GM18861 (cell line): ENCODE measurements at regions not wholly inside any gene's neighbourhood (a gene's known extent, or its start where the extent isn't known, plus 50 kb on each side); places are given as distances from the start of the nearest gene placed in this dataset.
A peak's percentile ranks its signal among the peaks of the same experiment; 100 is the strongest.

ENCODE experiments used
- ATAC-seq: cut with Tn5 transposase; IDR thresholded peaks from one replicate; pipeline ENCODE4 v1.9.1; 2021; ENCODE audit not compliant: unreplicated experiment

DNA sequence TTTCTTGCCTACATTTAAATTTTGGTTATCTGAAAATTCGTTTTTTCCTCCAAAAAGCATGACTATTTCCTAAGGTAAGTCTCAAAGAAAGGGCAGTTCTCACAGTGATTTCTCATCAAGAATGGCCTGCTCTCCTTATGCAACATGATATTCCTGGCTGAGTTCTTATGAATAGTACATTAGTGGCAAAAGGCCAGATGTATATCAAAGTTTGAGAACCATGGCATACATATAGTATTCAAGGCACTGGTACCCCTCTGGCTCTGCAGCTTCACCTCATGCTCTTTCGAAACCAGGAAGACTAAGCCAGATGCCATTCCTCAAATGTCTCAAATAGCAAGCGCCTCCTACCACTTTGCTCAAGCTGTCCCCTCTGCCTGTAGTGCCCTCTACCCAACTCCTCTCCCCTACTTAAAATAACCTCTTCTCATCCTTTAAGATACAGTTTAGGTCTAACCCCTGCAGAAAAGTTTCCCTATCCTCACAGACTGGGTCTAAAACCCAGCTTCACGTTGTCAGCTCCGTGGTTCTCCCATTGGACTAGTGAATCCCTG, 280.3 kb downstream of the HACE1 start:
- no peak for ATAC-seq

DNA sequence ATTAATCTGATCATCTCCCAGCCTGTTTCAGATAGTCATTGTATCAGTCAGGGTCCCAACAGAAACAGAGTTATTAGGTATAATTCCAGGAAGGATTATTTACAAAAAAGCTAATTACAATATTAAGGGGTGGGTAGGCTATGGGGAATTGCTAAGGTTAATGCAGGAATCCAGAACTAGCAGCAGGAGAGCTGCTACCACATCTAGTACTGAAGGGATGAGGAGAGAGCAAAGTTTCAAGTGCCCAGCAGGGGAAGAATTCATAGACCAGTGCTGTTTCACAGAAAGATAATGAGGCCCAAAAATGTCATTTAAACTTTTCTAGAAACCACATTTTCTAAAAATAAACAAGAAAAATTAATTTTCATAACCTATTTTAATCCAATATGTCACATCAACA, 284.2 kb downstream of the HACE1 start:
- ATAC-seq, result no peak

DNA sequence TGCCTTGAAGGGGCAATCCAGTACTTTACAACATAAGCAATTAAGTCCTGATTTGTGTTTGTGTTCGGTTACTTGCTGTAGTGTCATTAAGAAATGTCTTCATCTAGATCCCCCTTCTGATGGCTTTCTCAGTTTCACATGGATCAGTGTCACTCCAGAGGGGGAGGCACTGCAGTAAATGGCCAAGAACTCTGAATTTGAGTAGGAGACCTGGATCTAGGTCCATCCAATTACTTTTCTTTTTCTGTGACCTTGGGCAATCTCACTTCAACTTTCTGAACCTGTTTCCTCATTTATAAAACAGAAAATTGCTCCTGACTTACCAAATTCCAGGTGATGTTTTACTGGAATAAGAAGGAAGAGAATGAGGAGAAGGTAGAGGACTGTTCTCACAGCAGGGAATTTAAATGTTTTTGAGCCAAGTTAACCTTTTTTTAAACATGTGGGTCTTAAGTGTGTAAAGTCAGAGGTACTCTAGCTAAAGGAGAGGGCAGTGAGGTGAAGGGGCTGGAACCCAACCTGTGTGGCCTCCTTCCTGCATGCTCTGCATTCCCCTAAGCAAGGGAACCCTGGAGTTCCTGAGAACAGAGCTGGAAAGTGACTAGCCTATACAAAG, 285.5 kb downstream of the HACE1 start:
- no peak for ATAC-seq

DNA sequence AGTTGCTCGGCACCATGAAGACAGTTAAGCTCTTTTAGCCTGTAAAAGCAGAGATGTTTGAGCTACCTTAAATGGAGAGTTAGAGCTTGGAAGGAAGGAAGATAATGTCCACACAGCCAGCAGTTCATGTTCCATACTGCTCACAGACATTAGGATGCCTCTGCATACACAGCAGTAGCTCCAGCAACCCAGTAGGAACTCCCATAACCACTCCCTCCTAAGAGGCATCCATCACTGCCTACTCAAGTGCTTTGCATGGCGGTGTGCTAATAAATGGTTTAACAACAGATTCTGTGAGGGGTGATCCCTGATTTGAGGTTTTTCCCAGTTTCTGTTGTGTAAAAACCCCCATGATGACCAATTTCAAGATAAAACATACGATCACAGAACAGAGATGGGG, 286.4 kb downstream of the HACE1 start:
- no peak for ATAC-seq

DNA sequence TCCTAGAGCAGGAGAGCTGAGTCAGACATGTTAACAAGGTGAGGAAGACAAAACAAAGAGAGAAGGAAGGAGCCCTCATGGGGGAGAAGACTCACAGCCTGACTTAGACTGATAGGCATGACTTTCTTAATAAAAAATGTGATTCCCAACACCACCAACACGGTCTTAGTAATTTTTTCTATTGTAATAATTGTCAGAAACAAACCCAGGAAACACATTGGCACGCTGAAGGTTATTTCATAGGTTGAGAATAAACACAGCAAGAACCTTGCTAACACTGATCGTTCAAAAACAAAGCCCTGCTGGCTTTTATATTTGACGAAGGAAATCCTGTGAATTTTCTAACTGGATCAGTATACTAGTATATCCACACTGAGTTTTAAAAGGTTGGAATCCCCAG, 286.8 kb downstream of the HACE1 start:
- ATAC-seq, result no peak

DNA sequence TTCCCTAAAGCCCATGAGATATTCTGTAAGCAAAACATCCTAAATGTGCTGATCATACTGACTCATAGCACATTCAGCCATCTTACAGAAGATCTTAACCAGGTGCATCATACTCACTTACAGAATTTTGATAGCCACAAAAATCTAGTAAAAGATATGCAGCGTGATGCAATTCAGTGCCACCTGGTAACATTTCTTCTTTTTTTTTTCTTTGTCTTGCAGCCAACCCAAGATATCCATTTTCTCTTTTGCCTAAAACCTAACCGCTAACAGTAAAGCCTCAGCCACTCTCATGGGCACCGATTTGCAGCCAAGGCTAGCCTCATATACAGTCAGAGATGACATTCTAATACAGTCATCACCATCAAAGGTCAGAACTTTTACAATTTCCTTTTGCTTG, 293.3 kb downstream of the HACE1 start:
- ATAC-seq, result no peak

DNA sequence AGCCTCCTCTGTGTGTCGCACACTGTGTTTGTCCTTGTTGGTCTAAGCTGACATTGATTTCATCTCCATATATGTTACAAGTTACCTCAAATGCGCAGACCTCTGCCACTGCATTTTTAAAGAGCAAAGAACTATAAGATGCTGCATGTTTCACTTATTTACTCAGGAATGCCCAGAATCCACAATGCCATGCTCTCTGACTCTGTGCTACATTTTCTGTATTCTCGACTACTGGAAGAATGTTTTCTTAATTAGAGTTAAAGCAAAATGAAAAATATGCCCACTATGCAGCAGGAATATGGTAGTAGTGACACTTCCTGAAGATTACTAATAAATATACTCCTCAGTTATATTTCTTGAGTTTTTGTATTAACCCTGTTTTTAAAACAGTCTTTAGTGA, 296.4 kb downstream of the HACE1 start:
- ATAC-seq, result no peak

DNA sequence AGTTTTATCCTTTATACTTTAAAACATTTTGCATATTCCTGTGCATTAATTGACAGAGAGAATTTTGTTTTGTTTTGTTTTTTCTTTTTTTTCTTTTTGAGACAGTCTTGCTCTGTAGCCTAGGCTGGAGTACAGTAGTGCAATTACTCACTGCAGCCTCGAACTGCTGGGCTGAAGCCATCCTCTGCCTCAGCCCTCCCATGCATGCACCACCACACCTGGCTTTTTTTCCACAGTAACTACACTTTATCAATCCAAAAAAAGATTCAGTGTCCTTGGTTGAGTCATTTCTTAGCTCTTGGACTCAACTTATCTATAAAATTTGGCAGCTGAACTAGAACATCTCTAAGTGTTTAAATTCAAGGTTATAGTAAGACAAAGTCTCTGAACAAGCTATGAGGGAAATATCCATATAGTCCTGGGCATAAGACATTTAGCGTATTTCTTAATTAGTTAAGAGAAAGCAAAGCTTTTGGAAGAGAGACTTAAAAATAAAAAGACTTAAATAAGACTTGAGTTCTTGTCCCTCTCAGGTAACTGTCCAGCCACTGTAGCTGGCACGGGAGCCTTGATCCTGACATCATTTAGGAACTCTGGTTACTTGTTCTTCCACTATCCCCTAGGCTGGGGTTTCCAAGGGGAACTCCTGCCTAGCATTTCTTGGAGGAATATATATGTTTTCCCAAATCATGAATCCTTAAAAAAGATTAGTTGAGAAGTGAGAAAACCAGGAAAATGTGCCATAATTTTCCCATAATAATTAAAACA, 300.1 kb downstream of the HACE1 start:
- ATAC-seq, result no peak

DNA sequence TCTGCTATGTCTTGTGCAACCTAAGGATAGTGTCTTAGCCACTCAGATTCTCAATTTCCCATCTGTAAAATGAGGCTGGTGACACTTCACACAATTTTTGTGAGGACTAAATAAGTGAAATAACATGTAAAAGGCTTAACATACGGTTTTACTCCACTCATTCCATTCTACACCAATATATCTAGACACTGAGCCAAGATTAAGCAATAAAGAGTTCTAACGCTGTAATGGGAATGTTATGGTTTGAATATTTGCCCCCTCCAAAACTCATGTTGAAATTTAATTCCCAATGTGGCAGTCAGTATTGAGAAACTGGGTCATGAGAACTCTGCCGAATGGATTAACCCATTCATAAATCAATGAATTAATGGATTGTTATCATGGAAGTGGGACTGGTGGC, 301.0 kb downstream of the HACE1 start:
- ATAC-seq, result no peak

DNA sequence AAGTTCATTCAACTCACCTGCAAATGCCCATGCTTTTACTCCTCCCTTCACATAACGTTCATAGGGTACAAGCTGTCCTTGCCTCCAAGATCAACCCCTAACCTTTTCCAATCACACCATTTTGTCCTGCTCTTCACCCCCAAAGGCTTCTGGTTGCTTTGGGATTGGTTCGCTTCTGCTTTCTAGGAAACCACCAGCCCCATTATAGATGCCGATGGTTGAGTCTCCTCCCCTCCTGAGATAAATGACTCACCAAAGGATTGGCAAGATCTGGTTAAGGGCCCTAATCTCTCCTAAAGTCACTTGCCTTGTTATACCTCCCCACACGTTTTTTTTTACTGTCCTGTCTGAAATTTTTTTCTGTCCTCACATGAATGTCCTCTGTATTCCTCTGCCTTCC, 311.4 kb downstream of the HACE1 start:
- ATAC-seq, result no peak

DNA sequence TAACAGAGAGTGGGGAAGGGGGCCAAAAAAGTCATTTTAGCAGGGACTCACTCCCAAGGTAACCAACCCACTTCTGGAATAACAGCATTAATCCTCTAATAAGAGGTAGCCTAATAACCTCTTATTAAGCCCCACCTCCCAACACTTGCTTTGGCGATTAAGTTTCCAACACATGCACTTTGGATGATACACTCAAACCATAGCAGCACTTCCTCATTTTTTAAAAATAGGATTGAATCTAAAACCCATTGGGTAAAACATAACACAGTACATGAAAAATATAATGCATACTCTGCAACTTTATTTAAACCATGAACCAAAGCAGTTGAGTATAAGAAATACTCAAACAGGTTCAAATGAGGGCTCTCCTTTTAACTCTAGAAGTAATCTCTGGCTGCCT, 318.3 kb downstream of the HACE1 start:
- ATAC-seq, result no peak

DNA sequence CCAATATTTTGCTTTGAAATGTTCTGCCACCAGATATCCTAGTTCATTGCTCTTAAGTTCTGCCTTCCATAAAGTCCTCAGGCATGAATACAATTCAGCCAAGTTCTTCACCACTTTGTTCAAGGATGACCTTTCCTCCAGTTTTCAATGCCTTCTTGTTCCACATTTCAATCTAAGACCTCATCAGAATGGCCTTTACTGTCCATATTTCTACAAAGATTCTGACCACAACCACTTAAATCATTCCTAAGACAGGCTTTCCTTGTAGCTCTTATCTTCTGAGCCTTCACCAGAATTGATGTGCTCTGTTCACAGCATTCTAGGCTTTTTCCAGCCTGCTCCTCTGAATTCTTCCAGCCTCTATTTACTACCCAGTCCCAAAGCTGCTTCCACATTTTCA, 319.0 kb downstream of the HACE1 start:
- no peak for ATAC-seq

DNA sequence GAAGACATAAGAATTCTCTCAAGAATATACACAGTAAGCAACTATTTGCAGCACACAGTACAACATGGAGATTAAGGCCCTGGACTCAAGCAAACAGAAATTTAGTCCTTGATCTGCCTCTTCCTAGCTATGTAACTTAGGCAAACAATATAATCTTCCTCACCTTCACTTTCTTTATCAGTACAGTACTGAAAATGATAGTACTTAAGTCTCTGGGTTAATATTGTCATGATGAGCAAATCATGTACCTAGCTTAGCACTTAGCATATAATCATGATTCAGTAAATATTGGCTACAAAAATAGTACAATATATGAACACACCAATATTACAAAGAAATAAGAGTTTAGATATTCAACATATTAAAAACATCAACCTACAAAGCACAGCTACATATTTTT, 320.5 kb downstream of the HACE1 start:
- ATAC-seq, result no peak

DNA sequence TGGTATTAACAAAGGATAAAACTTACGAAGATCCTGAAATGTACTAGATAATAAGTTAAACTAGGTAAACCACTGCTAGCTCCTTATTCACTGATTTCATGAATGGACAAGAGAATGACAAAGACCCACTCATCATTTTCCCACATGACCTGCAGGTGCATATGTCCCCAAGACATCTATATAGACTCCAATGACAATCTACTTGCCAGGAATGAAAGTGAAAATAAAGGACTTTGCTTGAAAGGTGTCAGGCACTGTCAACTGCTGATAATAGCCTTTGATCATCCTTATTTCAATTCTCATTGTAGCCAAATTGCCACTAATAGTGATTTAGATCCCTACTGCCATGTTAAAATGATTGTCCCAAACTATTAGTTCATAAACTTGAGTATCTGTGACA, 321.8 kb downstream of the HACE1 start:
- no peak for ATAC-seq

DNA sequence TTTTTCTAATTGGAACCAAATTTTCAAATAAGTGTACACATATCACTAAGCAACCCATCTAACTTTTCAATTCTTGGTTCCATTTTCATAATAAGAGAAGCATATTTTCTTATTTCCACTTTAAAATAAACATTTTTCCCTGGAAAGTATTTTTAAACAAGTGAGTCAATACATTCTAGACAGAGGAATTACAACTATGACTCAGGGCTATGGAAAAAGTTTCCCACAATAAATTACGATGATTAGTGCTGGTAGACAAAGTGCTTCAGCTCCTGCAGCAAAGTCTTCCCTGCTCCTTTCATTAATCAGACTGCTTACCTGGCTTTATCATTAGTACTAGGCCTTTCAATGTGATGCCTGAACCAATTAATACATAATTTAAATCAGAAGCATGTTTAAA, 322.5 kb downstream of the HACE1 start:
- ATAC-seq, result no peak

DNA sequence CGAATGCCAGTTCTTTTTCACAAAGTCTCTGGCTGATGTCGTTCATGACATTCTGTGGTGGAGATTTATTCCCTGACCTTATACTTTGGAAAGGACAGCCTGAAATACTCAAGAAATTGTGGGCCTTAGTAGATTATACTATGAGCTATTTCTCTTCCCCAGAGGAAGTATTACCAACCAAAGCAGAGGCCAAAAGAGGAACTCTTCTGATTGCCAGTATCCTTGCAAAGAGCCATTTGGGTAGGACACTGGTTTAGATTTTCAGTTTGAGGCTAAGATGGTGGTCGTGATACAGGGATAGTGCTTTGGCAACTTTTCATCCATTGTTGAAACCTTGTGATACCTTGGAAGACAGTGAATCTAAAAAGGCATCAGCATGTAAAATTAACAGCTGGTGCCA, 327.3 kb downstream of the HACE1 start:
- no peak for ATAC-seq

DNA sequence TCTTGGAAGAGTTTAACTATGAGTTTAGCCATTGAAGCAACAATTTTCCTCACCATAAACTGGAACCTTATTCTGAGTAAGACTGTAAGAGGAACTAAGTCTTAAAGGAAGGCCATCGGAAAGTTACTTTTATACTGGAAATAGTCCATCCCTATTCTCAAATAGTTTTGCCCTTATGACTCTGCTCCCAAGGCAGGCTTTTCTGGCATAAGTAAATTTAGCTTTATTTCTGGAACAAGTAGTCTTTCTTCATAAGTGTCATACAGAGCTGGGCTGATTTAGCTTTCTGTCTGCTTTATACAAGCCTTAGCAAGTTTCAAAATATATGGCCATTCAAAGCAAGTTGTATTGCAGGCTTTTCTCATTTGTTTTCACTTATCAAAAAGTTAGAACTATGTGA, 328.1 kb downstream of the HACE1 start:
- no peak for ATAC-seq

DNA sequence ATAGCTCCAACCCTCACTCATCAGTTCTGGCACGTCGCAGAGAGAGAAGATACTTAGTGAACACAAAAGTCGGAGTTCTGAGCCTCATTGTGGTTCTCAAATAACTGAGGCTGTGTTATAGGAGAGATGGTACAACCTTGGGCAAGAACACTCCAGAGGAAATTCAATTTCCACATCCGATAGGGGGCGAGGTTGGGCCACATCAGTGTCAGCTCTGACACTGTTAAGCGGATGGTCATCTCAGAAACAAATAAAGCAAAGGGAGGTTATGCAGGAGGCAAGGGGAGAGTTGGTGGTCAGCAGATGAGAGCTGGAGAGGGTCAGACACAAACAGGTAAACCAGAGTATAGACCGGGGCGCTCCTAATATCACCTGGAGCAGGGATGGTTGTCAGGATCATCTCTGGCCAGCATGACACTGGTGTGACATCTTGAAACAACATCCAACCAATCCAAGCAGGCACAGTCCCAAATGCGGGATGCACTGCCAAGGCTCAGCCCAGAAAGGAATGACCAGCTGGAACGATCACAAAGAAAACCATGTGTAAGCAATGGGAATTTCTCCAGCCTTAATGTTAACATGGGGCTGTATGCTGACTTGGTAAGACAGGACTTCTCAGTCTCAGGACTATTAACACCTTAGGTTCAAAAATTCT, 331.8 kb downstream of the HACE1 start:
- ATAC-seq, result no peak

DNA sequence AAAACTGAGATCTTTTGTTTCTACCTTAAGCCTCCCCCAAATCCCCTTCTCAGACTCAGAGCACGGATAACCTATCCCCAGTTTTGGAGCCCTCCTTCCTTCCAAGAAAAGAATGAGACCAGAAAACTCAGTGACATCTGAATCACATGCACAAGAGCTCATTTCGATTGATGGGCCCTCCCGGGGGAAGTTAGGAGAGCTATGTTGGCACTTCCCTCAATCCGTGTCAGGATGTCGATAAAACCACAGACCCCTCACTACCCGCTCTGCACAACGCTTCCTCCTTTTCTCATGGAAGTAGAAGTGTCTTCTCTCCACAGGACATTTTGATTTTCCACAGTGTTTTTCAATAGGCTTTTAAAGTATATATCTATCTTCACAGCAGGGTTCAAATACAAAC, 332.4 kb downstream of the HACE1 start:
- no peak for ATAC-seq

DNA sequence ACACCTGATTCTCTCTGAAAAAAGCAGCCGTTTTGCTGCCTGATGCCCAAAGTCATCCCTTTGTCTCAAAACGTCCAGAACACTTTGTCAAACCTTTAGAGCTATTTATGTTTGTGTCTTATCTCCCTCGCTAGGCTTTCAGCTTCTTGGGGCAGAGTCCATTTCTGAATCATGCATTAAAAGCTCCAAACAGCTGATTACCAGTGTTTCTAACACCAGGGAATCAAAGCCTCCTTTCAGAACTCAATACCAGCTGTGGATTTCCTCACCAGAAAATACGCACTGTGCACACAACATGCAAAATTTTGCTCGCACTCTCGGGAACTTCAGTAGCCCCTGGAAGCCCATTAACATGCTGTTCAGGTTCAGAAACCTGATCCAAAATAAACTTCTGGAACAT, 333.3 kb downstream of the HACE1 start:
- no peak for ATAC-seq

DNA sequence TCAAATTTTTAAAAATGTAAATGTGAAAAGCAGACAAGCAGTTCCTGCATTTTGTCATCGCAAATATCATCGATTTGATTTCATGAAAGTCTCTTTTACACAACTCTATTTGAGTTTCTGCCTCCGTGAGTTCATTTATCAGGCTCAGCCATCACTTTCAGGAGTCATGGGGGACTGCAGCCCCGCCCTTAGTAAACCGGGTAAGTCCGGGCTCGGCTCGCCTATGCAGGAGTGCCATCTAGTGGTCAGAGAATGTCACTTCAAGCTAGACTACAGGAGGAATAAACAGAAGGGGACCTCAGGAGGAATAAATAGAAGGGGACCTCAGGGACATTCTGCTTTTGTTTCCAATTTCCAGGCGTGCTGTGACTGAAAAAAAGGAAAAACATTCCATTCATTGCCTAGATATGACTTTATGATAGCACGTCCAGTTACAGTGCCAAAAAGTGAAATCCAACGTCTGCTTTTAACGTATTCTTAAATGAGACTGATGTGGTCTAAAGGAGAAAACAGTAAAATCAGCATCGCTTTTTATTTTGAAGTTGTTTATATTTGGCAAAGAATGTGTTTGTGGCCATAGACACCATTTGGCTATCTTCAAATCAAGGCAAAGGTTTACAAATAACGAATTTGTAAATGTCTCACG, 333.9 kb downstream of the HACE1 start:
- peak; percentile 99 for ATAC-seq

DNA sequence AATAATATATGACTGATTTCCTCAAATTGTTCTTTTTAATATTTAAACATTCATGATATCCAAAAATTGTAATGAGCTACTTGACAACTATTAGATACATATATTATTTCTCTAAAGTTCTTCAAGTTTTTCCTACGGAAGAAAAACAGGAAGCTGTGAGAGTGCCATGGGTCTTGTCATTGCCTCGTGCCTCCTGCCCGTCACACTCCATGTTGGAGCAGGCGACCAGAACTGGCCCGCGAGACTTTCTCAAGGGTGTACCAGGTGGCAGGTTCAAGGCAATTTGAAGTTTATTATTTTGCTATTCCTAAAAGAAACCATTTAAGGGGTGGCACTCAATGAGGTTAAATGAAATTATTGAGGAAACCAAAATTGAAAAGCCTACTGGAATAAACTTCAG, 337.2 kb downstream of the HACE1 start:
- no peak for ATAC-seq
